ENCODE measurements at regions not wholly inside any gene's neighbourhood (a gene's known extent, or its start where the extent isn't known, plus 50 kb on each side); places are given as distances from the start of the nearest gene placed in this dataset.

- Histone ChIP-seq H3K9ac (ENCODE audit: low read depth in 1 of 2, low read length in 2 of 2) (no peak overlapping the region), H3K27me3 (ENCODE audit: control insufficient read depth in 4 of 4, insufficient read depth in 4 of 4, low read length in 3 of 4) (no peaks in the 10 kb centered on the region), H3K4me1 (ENCODE audit: control insufficient read depth in 4 of 4, insufficient read depth in 4 of 4, low read length in 3 of 4) (peaks cover 5 to 20% (median 14%) of the 10 kb centered on the region in 4 donors), H3K27ac (ENCODE audit: low read depth in 1 of 2, low read length in 2 of 2) (no peak overlapping the region), H3K9me3 (ENCODE audit: control insufficient read depth in 4 of 4, low read length in 3 of 4) (no peaks in the 10 kb centered on the region), H3K36me3 (ENCODE audit: control insufficient read depth in 4 of 4, insufficient read depth in 3 of 4, low read depth in 1 of 4, low read length in 3 of 4) (no peaks in the 10 kb centered on the region), H3K4me3 (ENCODE audit: low read depth in 1 of 3, low read length in 3 of 3) (no peak overlapping the region)
- WGBS: 87% methylated on average over 13 of the region's 13 CpGs
- no peak for DNase-seq (ENCODE audit: low spot score)
- TF ChIP-seq RAD21 (IDR thresholded peaks at IDR 0.05): no peak
- TF ChIP-seq FOXA1 (IDR thresholded peaks at IDR 0.05): no peak
- TF ChIP-seq FOXA2 (IDR thresholded peaks at IDR 0.05): no peak
- TF ChIP-seq MAX (IDR thresholded peaks at IDR 0.05): no peak
- no peak for TF ChIP-seq REST (IDR thresholded peaks at IDR 0.05)
- no peak for TF ChIP-seq ATF3 (IDR thresholded peaks at IDR 0.05)
- TF ChIP-seq HNF4G (IDR thresholded peaks at IDR 0.05): no peak
- TF ChIP-seq RXRA (IDR thresholded peaks at IDR 0.05): no peak
- no peak for TF ChIP-seq HNF4A (conservative IDR thresholded peaks at IDR 0.05)
- no peak for TF ChIP-seq GABPA (IDR thresholded peaks at IDR 0.05 in 1 of 2, conservative IDR thresholded peaks at IDR 0.05 in 1 of 2)
- no peak for TF ChIP-seq CTCF (IDR thresholded peaks at IDR 0.05; ENCODE audit: low read depth, low read length, missing input control)
- no peak for TF ChIP-seq EGR1 (IDR thresholded peaks at IDR 0.05; ENCODE audit: low read depth in 2 of 2)
- TF ChIP-seq SP1 (IDR thresholded peaks at IDR 0.05): no peak
Measured at GRCh38 chr9:134236935-134237629, 72.7 kb upstream of the RNU6ATAC start.

GRCh38 chr9:134237630-134238265 lies 73.4 kb upstream of the RNU6ATAC start:
- Histone ChIP-seq H3K36me3 (ENCODE audit: control insufficient read depth in 4 of 4, insufficient read depth in 3 of 4, low read depth in 1 of 4, low read length in 3 of 4) (no peaks in the 10 kb centered on the region), H3K4me3 (ENCODE audit: low read depth in 1 of 3, low read length in 3 of 3) (no peak overlapping the region), H3K9me3 (ENCODE audit: control insufficient read depth in 4 of 4, low read length in 3 of 4) (no peaks in the 10 kb centered on the region), H3K27ac (ENCODE audit: low read depth in 1 of 2, low read length in 2 of 2) (no peak overlapping the region), H3K9ac (ENCODE audit: low read depth in 1 of 2, low read length in 2 of 2) (no peak overlapping the region), H3K4me1 (ENCODE audit: control insufficient read depth in 4 of 4, insufficient read depth in 4 of 4, low read length in 3 of 4) (peaks cover 2 to 15% (median 11%) of the 10 kb centered on the region in 4 donors), H3K27me3 (ENCODE audit: control insufficient read depth in 4 of 4, insufficient read depth in 4 of 4, low read length in 3 of 4) (no peaks in the 10 kb centered on the region)
- TF ChIP-seq TAF1 (conservative IDR thresholded peaks at IDR 0.05) (no peak), NR2F2 (IDR thresholded peaks at IDR 0.05) (no peak), FOXA2 (IDR thresholded peaks at IDR 0.05) (no peak), SP1 (IDR thresholded peaks at IDR 0.05) (no peak), FOXA1 (IDR thresholded peaks at IDR 0.05) (no peak), EGR1 (IDR thresholded peaks at IDR 0.05; ENCODE audit: low read depth in 2 of 2) (no peak)
- DNase-seq (ENCODE audit: low spot score): no peak
- 90% methylated on average over 17 of the region's 17 CpGs for WGBS
